HFF-Myc (cell line): ENCODE measurements at regions not wholly inside any gene's neighbourhood (a gene's known extent, or its start where the extent isn't known, plus 50 kb on each side); places are given as distances from the start of the nearest gene placed in this dataset.
"Not testable (repeated sequence)": the region's sequence is repeated elsewhere in the genome, so short reads cannot be mapped to it uniquely, and the experiment has no call there.

ENCODE experiments used
- DNase-seq: peaks from one replicate; pipeline ENCODE4 v3.0.0-alpha.2; 2011; ENCODE audit warnings: low read depth; ENCODE audit errors: extremely low read depth
- H3K4me3 ChIP-seq: replicated peaks from 2 replicates; pipeline ENCODE4 v1.5.1; 2011; ENCODE audit warnings: low read depth, mild to moderate bottlenecking, control low read depth, low read length
- TF ChIP-seq, protein P1 (sequence below): IDR thresholded peaks from 2 replicates; pipeline ENCODE4 v1.5.1; 2012; ENCODE audit warnings: mild to moderate bottlenecking, low read depth, low read length, control low read depth; ENCODE audit errors: missing control alignments

DNA sequence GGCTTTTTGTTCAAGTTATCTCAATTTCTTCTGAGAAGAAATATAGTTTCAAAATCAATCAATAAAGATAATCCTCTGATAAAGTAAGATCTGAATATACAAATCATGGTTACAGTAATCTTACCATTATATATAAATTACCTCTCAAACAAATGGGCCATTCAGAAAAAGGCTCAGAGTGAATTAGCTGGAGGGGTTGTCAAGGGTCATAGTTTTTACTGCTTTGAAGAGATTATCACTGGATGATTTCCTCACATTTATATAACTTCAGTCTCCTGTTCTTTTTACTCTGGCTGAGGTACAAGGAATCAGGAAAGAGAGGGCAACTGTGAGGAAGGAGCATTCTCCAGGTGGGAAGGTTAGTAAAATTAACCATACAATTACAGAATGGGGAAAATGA lies 148.6 kb upstream of the ELL2 start:
- TF ChIP-seq, protein P1, sequence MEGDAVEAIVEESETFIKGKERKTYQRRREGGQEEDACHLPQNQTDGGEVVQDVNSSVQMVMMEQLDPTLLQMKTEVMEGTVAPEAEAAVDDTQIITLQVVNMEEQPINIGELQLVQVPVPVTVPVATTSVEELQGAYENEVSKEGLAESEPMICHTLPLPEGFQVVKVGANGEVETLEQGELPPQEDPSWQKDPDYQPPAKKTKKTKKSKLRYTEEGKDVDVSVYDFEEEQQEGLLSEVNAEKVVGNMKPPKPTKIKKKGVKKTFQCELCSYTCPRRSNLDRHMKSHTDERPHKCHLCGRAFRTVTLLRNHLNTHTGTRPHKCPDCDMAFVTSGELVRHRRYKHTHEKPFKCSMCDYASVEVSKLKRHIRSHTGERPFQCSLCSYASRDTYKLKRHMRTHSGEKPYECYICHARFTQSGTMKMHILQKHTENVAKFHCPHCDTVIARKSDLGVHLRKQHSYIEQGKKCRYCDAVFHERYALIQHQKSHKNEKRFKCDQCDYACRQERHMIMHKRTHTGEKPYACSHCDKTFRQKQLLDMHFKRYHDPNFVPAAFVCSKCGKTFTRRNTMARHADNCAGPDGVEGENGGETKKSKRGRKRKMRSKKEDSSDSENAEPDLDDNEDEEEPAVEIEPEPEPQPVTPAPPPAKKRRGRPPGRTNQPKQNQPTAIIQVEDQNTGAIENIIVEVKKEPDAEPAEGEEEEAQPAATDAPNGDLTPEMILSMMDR, result no peak
- H3K4me3 ChIP-seq, result no peak overlapping the region
- DNase-seq, result no peak

DNA sequence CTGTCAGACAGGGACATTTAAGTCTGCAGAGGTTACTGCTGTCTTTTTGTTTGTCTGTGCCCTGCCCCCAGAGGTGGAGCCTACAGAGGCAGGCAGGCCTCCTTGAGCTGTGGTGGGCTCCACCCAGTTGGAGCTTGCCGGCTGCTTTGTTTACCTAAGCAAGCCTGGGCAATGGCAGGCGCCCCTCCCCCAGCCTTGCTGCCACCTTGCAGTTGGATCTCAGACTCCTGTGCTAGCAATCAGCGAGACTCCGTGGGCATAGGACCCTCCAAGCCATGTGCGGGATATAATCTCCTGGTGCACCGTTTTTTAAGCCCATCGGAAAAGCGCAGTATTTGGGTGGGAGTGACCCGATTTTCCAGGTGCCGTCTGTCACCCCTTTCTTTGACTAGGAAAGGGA lies 147.0 kb upstream of the ELL2 start:
- not testable (repeated sequence) for H3K4me3 ChIP-seq, DNase-seq

DNA sequence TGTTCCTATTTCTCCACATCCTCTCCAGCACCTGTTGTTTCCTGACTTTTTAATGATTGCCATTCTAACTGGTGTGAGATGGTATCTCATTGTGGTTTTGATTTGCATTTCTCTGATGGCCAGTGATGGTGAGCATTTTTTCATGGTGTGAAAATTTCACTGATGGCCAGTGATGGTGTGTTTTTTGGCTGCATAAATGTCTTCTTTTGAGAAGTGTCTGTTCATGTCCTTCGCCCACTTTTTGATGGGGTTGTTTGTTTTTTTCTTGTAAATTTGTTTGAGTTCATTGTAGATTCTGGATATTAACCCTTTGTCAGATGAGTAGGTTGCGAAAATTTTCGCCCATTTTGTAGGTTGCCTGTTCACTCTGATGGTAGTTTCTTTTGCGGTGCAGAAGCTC lies 142.2 kb upstream of the ELL2 start:
- DNase-seq, H3K4me3 ChIP-seq: not testable (repeated sequence)

DNA sequence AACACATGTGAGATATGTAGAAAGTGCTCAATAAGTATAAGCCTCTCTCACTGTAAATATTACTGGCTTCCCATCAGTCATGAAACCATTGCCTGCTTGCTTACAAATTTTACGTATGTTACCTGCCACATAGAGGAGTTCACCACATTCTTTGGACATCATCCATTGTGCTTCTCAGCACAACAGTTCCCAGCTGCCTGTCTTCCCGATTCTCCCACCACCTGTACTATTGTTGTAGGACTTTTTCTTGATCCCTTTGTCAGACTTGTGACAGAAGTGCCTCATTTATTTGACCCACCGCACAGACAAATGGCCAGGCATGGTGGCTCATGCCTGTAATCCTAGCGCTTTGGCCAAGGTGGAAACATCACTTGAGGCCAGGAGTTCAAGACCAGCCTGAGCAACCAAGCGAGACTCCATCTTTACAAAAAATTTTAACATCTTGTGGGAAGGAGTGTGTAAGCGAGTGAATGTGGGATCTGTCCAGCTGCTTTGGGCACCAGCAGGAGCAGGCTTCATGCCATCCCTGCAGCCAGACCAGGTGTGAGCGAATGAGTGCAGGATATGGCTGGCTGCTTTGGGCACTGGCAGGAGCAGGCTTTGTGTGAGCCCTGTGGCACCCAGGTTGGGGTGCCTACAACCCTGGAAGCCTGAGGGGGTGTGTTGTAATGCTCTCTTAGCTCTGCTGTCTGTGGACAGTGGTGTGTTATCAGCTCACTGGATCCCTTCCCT lies 139.9 kb upstream of the ELL2 start:
- TF ChIP-seq, protein P1, result no peak
- no peak for DNase-seq
- no peak overlapping the region for H3K4me3 ChIP-seq

DNA sequence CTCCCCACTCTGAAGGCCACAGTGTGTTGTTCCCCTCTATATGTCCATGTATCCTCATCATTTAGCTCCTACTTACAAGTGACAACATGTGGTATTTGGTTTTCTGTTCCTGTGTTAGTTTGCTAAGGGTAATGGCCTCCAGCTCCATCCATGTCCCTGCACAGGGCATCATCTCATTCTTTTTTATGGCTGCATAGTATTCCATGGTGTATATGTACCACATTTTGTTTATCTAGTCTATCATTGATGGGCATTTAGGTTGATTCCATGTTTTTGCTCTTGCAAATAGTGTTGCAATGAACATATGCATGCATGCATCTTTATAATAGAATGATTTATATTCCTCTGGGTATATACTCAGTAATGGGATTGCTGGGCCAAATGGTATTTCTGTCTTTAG lies 135.8 kb upstream of the ELL2 start:
- not testable (repeated sequence) for DNase-seq

DNA sequence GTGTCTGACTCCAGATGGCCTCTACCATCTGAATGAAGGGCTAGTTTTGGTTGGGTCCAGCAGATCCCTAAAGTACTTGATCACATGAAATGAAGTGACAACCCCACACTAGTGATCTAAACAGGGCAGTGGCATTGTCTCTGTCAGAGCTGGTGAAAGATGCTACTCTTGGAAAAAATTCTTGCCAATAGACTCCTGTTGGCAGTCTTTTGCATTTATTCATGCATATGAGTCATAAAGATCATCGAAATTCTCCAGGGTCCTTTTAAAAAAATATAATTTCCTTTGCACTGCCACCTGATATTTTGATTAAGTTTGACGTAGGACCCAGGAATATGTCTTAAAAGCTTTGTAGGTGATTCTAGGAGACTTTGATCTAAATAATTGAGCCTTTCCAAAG lies 135.1 kb upstream of the ELL2 start:
- no peak overlapping the region for H3K4me3 ChIP-seq
- TF ChIP-seq, protein P1, result no peak
- DNase-seq, result no peak

More for the DNA sequence above, 135.8 kb upstream of the ELL2 start:
- H3K4me3 ChIP-seq, result not testable (repeated sequence)

DNA sequence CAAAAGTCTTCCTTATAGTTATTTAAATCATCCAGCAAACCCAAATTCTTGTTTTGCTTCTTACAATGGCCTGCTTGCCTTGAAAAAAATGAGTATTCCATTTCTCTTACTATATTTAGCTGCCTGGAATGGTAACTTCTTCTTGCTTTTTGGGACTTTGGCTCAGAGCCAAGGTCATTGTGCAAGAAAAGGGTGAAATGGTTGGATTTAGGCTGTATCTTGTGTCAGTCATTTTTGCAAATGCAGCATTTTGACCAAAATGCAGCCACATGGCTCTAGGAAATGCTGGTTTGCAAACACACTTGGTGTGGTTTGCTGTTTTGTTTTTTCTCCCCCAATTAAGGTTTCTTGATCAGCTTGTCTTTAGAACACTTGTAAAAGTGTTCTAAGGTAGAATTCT lies 133.3 kb upstream of the ELL2 start:
- TF ChIP-seq, protein P1, result no peak
- no peak for DNase-seq
- no peak overlapping the region for H3K4me3 ChIP-seq

DNA sequence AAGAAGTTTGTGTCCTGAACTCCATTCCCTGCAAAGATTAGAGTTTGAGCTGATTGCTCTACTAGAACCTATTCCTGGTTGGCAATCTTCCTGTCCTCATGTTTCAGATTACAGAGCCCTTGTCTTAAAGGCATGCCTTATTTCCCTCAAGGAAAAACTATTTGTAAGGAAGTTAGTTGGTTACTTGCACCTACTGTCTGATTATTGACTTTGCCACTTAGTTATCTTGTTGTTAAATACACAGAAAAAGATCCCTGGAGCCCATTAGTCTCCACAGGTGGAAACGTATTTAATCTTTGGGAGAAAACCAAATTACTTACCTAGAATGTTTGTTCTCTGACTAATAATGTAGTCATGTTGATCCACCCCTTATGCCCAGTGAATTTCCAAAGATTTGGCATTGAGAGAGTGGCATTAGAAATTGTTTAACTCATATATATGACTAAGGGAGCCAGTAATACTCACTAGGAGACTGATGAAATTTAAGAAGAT lies 132.3 kb upstream of the ELL2 start:
- no peak overlapping the region for H3K4me3 ChIP-seq
- DNase-seq, result no peak
- TF ChIP-seq, protein P1, result no peak
